ENCODE measurements at regions not wholly inside any gene's neighbourhood (a gene's known extent, or its start where the extent isn't known, plus 50 kb on each side); places are given as distances from the start of the nearest gene placed in this dataset.

GRCh38 chr13:106640515-106640914 lies 72.6 kb upstream of the ARGLU1 start:
- TF ChIP-seq POLR2AphosphoS5 (IDR thresholded peaks at IDR 0.05) (no peak), POLR2A (IDR thresholded peaks at IDR 0.05) (no peak), CTCF (IDR thresholded peaks at IDR 0.05) (no peak)

Measured in breast epithelium (tissue), 3 donors.